ENCODE measurements at regions not wholly inside any gene's neighbourhood (a gene's known extent, or its start where the extent isn't known, plus 50 kb on each side); places are given as distances from the start of the nearest gene placed in this dataset.
A peak's percentile ranks its signal among the peaks of the same experiment; 100 is the strongest.

GRCh38 chr13:57437587-57437986 is 194.0 kb upstream of the PCDH17 start:
- peak; percentile 14 for DNase-seq (ENCODE audit: low spot score)
- FAIRE-seq = no peak

DNA sequence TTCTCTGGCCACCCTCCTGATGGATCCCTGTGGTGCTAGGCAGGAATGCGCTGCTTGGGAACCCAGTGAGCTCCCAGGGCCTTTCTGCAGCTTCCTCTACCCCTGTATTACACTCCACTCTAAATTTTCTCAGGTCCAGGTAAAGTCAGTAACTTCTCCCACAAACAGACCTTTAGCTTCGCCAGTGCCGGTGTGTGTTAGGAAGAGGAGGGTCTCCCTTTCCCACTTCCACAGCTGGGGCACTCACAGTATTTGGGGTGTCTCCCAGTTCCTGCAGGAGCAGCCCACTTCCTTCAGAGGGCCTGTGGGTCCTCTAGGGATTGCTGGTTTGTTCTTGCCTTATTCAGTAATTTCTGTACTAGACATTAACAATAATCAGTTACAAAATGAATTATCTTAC is 193.5 kb upstream of the PCDH17 start:
- no peak for FAIRE-seq
- no peak for DNase-seq (ENCODE audit: low spot score)

GRCh38 chr13:57443494-57443893 is 188.1 kb upstream of the PCDH17 start:
- DNase-seq (ENCODE audit: low spot score) = no peak
- no peak for FAIRE-seq

DNA sequence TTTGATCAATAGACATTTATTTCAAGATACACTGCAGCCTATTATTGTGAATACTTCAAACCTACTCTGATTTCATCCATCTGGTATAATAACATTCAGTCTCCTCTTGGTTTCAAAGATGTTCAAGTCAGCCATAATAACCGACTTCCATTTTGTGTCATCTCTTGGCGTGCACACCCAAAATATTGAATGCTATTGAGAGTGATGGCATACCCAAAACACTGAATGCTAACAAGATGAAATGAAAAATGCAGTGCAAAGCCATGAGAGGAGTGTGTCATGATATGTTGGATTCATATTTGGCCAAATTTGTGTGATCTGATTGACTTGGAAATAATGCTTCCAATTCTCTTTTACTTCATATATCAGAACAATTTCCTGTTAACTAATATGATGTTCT is 181.2 kb upstream of the PCDH17 start:
- DNase-seq (ENCODE audit: low spot score) (no peak), FAIRE-seq (no peak)

- DNase-seq (ENCODE audit: low spot score) = no peak
- no peak for FAIRE-seq
These were observed 179.3 kb upstream of the PCDH17 start for GRCh38 chr13:57452228-57452627.

DNA sequence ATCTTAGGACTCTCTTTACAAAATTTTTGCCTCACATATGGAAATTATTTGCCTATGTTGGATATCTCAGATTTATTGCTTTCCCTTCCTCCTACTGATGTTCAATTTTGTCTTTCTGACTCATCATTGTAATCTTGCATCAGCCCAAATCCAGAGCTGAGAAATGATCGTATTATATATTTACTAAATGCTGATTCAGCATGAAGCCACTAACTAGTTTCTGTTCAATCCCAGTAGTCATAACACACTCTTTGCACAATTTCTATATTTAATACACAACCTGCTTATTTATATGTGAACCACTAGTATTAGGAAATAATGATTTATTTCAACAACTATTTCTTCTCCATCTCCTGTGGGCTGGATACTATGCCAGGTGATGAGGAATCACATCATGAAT is 161.1 kb upstream of the PCDH17 start:
- no peak for DNase-seq (ENCODE audit: low spot score)
- FAIRE-seq = no peak

- FAIRE-seq = no peak
- no peak for DNase-seq (ENCODE audit: low spot score)
These were observed 140.2 kb upstream of the PCDH17 start for GRCh38 chr13:57491318-57491717.

GRCh38 chr13:57507752-57508463 is 123.6 kb upstream of the PCDH17 start:
- DNase-seq (ENCODE audit: low spot score) (no peak), FAIRE-seq (no peak)

DNA sequence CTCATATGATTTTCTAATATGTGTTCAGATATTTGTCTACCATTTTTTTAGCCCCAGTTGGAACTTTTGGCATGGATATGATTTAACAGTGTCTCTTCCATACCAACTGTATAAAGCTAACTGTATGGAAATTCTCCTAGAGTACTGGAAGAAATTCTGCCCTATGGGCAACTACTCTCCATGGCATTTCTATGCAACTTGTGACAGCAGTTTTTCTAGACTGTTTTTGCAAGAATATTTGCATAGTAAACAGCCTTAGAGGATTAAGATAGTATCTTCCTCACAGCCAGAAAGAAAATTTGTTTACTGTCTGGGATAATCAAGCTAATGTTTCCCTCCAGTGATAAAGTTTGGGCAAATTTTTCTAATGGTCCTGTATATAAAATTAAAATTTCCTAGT is 119.9 kb upstream of the PCDH17 start:
- no peak for FAIRE-seq

DNA sequence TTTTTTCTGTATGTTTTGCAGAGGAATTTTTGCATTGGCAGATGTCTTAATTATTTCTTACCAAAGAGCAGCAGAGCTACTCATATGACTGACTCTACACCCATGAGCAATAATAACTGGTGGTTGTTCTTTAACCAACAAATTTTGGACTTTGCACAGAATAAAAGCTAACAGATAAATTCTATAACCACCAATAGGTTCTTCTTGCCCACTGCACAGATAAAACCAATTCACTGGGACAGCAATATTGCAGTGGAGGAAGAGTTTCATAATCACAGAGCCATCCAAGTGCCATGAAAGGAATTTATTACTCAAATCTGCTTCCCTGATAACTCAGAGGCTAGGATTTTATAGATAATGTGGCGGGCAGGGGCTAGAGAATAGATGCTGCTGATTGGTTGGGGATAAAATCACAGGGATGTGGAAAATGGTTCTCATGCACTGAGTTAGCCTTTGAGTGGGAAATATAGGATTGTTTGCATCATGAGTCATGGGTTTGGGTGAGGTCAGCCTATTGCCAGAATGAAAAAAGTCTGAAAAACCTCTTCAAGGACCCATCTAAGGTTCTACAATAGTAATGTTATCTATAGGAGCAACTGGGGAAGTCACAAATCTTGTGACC is 104.3 kb upstream of the PCDH17 start:
- DNase-seq (ENCODE audit: low spot score) (no peak), FAIRE-seq (no peak)

More for the DNA sequence above, 119.9 kb upstream of the PCDH17 start:
- no peak for DNase-seq (ENCODE audit: low spot score)

GRCh38 chr13:57531256-57531655 is 100.3 kb upstream of the PCDH17 start:
- no peak for DNase-seq (ENCODE audit: low spot score)
- no peak for FAIRE-seq

DNA sequence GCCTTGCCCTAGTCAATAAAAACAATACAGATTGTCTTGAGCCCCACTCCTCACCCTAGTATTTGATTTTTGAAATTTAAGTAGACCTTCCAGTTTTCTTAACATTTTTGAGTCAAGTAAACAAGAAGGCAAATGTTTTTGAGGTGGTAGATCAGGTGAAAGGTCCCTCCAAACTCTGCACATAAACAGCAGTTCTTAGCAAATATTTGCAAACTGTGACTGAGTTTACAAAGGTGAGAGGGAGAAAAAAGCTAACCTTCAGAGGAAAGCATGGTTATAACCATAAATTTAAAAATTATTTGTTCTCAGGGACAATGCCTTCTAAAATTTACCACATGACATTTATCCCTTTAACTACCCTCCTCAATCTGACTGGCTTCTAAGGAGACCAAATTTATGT is 84.6 kb upstream of the PCDH17 start:
- FAIRE-seq (no peak), DNase-seq (ENCODE audit: low spot score) (no peak)

DNA sequence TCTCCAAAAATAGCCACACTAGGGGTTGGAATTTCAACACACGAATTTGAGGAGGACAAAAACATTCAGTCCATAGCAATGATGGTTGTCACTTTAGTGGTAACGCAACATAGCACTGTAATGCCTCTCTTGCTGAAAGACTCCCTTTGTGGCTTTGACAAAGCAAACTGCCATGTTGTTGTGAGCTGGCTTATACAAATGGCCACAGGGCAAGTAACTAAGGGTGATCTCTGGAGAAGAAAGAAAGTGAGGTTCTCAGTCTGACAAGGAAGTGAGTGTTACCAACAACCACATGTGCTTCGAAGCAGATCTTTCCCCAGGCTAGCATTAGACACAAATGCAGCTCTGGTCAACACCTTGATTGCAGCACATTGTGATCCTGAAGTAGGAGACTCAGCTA is 79.1 kb upstream of the PCDH17 start:
- DNase-seq (ENCODE audit: low spot score) = no peak
- no peak for FAIRE-seq

GRCh38 chr13:57553932-57554331 is 77.6 kb upstream of the PCDH17 start:
- FAIRE-seq = no peak

GRCh38 chr13:57558051-57558467 is 73.5 kb upstream of the PCDH17 start:
- DNase-seq (ENCODE audit: low spot score) = peak; percentile 6
- no peak for FAIRE-seq

More at GRCh38 chr13:57553932-57554331, 77.6 kb upstream of the PCDH17 start:
- no peak for DNase-seq (ENCODE audit: low spot score)

GRCh38 chr13:57568865-57569264 is 62.7 kb upstream of the PCDH17 start:
- FAIRE-seq (no peak), DNase-seq (ENCODE audit: low spot score) (no peak)

GRCh38 chr13:57569986-57570385 is 61.6 kb upstream of the PCDH17 start:
- no peak for FAIRE-seq

More at GRCh38 chr13:57569986-57570385, 61.6 kb upstream of the PCDH17 start:
- no peak for DNase-seq (ENCODE audit: low spot score)
